ENCODE measurements at regions not wholly inside any gene's neighbourhood (a gene's known extent, or its start where the extent isn't known, plus 50 kb on each side); places are given as distances from the start of the nearest gene placed in this dataset.

- TF ChIP-seq, protein P1, sequence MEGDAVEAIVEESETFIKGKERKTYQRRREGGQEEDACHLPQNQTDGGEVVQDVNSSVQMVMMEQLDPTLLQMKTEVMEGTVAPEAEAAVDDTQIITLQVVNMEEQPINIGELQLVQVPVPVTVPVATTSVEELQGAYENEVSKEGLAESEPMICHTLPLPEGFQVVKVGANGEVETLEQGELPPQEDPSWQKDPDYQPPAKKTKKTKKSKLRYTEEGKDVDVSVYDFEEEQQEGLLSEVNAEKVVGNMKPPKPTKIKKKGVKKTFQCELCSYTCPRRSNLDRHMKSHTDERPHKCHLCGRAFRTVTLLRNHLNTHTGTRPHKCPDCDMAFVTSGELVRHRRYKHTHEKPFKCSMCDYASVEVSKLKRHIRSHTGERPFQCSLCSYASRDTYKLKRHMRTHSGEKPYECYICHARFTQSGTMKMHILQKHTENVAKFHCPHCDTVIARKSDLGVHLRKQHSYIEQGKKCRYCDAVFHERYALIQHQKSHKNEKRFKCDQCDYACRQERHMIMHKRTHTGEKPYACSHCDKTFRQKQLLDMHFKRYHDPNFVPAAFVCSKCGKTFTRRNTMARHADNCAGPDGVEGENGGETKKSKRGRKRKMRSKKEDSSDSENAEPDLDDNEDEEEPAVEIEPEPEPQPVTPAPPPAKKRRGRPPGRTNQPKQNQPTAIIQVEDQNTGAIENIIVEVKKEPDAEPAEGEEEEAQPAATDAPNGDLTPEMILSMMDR (IDR thresholded peaks at IDR 0.05): no peak
- TF ChIP-seq EP300 (IDR thresholded peaks at IDR 0.05) (no peak), POLR2A (IDR thresholded peaks at IDR 0.05) (no peak)
Measured at GRCh38 chr1:95660736-95661135, 426.7 kb downstream of the RWDD3 start.
